Esophagus squamous epithelium (tissue), 5 donors: ENCODE measurements at regions not wholly inside any gene's neighbourhood (a gene's known extent, or its start where the extent isn't known, plus 50 kb on each side); places are given as distances from the start of the nearest gene placed in this dataset.
A peak's percentile ranks its signal among the peaks of the same experiment; 100 is the strongest.
"Not testable (repeated sequence)": the region's sequence is repeated elsewhere in the genome, so short reads cannot be mapped to it uniquely, and the experiment has no call there.

Experiments
- DNase-seq: peaks from one replicate; lab custom pipeline; 2025; lab: John Stamatoyannopoulos, UW
- H3K27ac ChIP-seq, 4 donors: fragments of 200-600 bp; sonication (generic); one replicate each; pipeline ENCODE4 v1.5.1; 2016 to 2019; ENCODE audit warnings: mild to moderate bottlenecking in 1 of 4
- H3K27me3 ChIP-seq, 4 donors: fragments of 200-600 bp; sonication (generic); 1 replicate in 3 of 4; 2 replicates in 1 of 4; pipeline versions ENCODE4 v1.5.1 to v1.6.0; 2017 to 2021; ENCODE audit warnings: antibody characterized with exemption in 1 of 4
- H3K36me3 ChIP-seq, 3 donors: fragments of 200-600 bp; sonication (generic); one replicate each; pipeline ENCODE4 v1.5.1; 2016 to 2019
- H3K4me1 ChIP-seq, 3 donors: fragments of 200-600 bp; sonication (generic); one replicate each; pipeline ENCODE4 v1.5.1; 2017 to 2019
- H3K4me3 ChIP-seq, 4 donors: fragments of 200-600 bp; sonication (generic); 1 replicate in 3 of 4; 2 replicates in 1 of 4; pipeline ENCODE4 v1.5.1; 2016 to 2019; ENCODE audit warnings: mild to moderate bottlenecking in 2 of 4, moderate library complexity in 1 of 4
- H3K9me3 ChIP-seq, 3 donors: fragments of 200-600 bp; sonication (generic); one replicate each; pipeline ENCODE4 v1.5.1; 2016 to 2019
- POLR2A ChIP-seq, 4 donors: fragments of 450-650 bp; IDR thresholded peaks; one replicate each; pipeline ENCODE4 v1.6.1; 2017; ENCODE audit warnings: antibody characterized with exemption in 4 of 4, mild to moderate bottlenecking in 4 of 4, moderate library complexity in 3 of 4
- WGBS, 2 donors: methylation state at CpG; one replicate each; pipeline ENCODE4 v1.1.5; 2018; 5-methylcytosine and 5-hydroxymethylcytosine counted together
- intact Hi-C: fragments of 100-400 bp; cut with DNase I; formaldehyde crosslinking; loops from one replicate; pipeline ENCODE4 v1.15.0; 2022
- TF ChIP-seq, protein P1 (sequence below), 6 experiments: fragments of 450-650 bp in 4 of 6; fragments of 200-600 bp in 2 of 6; sonication (generic) in 2 of 6; IDR thresholded peaks; one replicate each; pipeline ENCODE4 v1.5.1; 2016 to 2019; ENCODE audit warnings: antibody characterized with exemption in 6 of 6, mild to moderate bottlenecking in 4 of 6, moderate library complexity in 4 of 6
- donor health status: DM: yes; HTN: yes; CAD: no.

DNA sequence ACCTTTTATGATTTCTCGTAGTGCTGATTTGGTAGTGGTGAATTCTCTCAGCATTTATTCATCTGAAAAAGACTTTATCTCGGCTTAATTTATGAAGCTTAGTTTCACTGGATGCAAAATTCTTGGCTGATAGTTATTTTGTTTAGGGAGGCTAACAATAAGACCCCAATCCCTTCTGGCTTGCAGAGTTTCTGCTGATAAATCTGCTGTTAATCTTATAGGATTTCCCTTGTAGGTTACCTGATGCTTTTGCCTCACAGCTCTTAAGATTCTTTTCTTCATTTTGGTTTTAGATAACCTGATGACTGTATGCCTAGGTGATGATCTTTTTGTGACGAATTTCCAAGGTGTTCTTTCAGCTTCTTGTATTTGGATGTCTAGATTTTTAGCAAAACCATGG, 388.7 kb downstream of the UTRN start:
- no peak for TF ChIP-seq POLR2A (IDR thresholded peaks at IDR 0.05)
- TF ChIP-seq, protein P1, sequence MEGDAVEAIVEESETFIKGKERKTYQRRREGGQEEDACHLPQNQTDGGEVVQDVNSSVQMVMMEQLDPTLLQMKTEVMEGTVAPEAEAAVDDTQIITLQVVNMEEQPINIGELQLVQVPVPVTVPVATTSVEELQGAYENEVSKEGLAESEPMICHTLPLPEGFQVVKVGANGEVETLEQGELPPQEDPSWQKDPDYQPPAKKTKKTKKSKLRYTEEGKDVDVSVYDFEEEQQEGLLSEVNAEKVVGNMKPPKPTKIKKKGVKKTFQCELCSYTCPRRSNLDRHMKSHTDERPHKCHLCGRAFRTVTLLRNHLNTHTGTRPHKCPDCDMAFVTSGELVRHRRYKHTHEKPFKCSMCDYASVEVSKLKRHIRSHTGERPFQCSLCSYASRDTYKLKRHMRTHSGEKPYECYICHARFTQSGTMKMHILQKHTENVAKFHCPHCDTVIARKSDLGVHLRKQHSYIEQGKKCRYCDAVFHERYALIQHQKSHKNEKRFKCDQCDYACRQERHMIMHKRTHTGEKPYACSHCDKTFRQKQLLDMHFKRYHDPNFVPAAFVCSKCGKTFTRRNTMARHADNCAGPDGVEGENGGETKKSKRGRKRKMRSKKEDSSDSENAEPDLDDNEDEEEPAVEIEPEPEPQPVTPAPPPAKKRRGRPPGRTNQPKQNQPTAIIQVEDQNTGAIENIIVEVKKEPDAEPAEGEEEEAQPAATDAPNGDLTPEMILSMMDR (IDR thresholded peaks at IDR 0.05), result no peak
- Histone ChIP-seq H3K9me3 (peaks cover 0 to 20% (median 0%) of the 10 kb centered on the region in 3 donors), H3K4me3 (no peak overlapping the region), H3K36me3 (no peaks in the 10 kb centered on the region), H3K27ac (no peak overlapping the region), H3K4me1 (peaks cover 5 to 13% (median 8%) of the 10 kb centered on the region in 3 donors), H3K27me3 (no peaks in the 10 kb centered on the region)
- whole genome bisulfite sequencing, 2 donors, result 91 to 96% methylated on average over 3 of the region's 3 CpGs
- no peak for DNase-seq
- intact Hi-C loops, result no loop called here

DNA sequence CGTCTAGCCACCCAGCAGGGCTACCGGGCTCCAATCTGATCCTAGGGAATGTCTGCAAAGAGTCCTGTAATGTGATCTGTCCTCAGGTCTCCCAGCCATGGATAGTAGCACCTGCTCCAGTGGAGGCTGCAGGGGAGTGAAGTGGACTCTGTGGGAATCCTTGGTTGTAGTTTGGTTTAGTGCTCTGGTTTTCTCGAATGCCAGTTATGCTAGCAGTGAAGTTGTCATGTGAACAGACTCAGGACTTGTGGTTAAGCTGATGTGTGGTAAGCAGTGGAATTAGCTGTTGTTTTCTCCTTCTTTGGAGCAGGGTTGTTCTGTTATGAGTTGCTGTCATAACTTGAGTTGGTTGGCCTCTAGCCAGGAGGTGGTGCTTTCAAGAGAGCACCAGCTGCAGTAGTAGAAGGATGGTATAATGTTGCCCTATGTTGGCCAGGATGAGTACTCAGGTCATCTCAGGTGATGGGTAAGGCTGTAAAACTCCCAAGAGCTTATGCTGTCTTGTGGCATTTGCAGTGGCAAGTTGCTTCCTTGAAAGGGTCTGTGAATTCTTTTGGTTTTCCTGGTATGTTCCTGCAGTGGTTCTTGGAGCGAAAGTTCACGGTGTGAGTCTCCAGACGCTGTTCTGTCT, 390.2 kb downstream of the UTRN start:
- peak overlapping the region in 1 of 4 donors; percentile 37 for H3K27ac ChIP-seq

DNA sequence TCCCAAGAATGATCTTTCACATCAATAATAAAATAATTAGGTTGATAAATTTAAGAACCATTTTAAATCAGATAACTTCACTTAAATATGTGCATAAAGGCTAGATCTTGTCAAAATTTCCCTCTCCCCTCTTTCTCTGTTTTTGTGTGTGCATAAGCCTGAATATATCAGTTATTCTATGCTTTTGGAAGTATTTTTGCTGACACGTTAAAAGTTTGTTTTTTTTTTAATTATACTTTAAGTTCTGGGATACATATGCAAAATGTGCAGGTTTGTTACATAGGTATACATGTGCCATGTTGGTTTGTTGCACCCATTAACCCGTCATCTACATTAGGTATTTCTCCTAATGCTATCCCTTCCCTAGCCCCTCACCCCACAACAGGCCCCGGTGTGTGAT, 391.2 kb downstream of the UTRN start:
- intact Hi-C loops, H3K27me3 ChIP-seq, H3K36me3 ChIP-seq, H3K4me3 ChIP-seq, H3K27ac ChIP-seq, DNase-seq: not testable (repeated sequence)
- H3K9me3 ChIP-seq, result peaks cover 0 to 10% (median 0%) of the 10 kb centered on the region in 3 donors
- peaks cover 12 to 26% (median 19%) of the 10 kb centered on the region in 3 donors for H3K4me1 ChIP-seq
- WGBS, 2 donors, result 83 to 90% methylated on average over 3 of the region's 3 CpGs

More for the DNA sequence above, 390.2 kb downstream of the UTRN start:
- intact Hi-C loops, result no loop called here
- no peaks in the 10 kb centered on the region for H3K27me3 ChIP-seq
- no peak for TF ChIP-seq POLR2A (IDR thresholded peaks at IDR 0.05)
- TF ChIP-seq, protein P1 (IDR thresholded peaks at IDR 0.05), result no peak
- peaks cover 0 to 15% (median 0%) of the 10 kb centered on the region in 3 donors for H3K9me3 ChIP-seq
- no peak overlapping the region for H3K4me3 ChIP-seq
- 59 to 80% methylated on average over 5 to 6 of the region's 6 CpGs for WGBS, 2 donors
- no peak for DNase-seq
- H3K36me3 ChIP-seq, result no peaks in the 10 kb centered on the region
- peaks cover 12 to 26% (median 19%) of the 10 kb centered on the region in 3 donors for H3K4me1 ChIP-seq

GRCh38 chr6:144677263-144677662, 392.1 kb downstream of the UTRN start:
- Histone ChIP-seq H3K9me3 (peaks cover 0 to 10% (median 0%) of the 10 kb centered on the region in 3 donors), H3K4me1 (peaks cover 12 to 26% (median 19%) of the 10 kb centered on the region in 3 donors)
- DNase-seq, intact Hi-C loops, H3K27me3 ChIP-seq, H3K27ac ChIP-seq, H3K4me3 ChIP-seq, H3K36me3 ChIP-seq: not testable (repeated sequence)
- WGBS, 2 donors, result 94 to 99% methylated on average over 4 of the region's 4 CpGs

DNA sequence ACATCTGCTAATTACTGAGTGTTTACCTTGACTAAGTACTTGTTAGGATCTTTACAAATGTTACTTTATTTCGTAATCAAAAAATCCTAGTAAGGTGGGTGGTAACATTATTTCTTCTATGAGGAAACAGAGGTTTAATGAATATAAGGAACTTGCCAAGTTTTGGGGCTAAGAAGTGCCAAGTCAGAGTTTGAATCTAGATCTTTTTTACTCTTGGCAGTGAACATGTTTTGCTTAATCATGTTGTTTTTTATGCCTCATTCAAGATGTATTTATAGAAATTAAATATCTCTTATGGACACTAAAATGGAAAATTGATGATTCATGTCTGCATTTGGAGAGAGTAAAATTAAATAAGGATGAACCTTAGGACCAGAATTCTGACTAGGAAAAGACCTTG, 393.7 kb downstream of the UTRN start:
- Histone ChIP-seq H3K36me3 (peaks cover 0 to 17% (median 0%) of the 10 kb centered on the region in 3 donors), H3K27ac (peak overlapping the region in 1 of 4 donors; percentile 17), H3K9me3 (peaks cover 0 to 1% (median 0%) of the 10 kb centered on the region in 3 donors), H3K4me3 (no peak overlapping the region), H3K27me3 (no peaks in the 10 kb centered on the region), H3K4me1 (peaks cover 12 to 26% (median 19%) of the 10 kb centered on the region in 3 donors)
- WGBS, 2 donors, result 12 to 22% methylated on average over 1 of the region's 1 CpG
- intact Hi-C loops, result no loop called here
- TF ChIP-seq POLR2A (IDR thresholded peaks at IDR 0.05), result no peak
- TF ChIP-seq, protein P1 (IDR thresholded peaks at IDR 0.05), result no peak
- no peak for DNase-seq

DNA sequence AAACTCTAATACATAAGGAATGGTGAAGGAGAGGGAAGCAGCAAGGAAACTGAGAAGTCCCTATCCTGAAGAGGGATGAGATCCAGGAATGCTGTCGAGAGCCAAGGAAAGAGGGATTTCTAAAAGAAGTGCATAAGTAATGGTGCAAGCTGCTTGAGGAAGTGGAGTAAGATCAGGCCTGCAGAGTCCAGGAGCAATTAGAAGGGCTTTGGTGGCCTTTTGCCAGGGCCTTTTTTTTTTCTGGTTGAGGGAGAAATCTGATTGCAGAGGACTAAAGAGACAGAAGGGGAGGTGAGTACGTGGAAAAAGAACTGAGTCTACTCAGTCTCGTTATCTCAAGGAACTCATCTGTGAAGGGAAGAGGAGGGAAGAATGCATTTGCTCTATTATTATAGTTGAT, 396.2 kb downstream of the UTRN start:
- H3K27ac ChIP-seq, result no peak overlapping the region
- H3K36me3 ChIP-seq, result peaks cover 0 to 17% (median 0%) of the 10 kb centered on the region in 3 donors
- WGBS, 2 donors, result 69 to 84% methylated on average over 3 of the region's 3 CpGs
- no peaks in the 10 kb centered on the region for H3K27me3 ChIP-seq
- H3K4me1 ChIP-seq, result peaks cover 9 to 17% (median 13%) of the 10 kb centered on the region in 3 donors
- intact Hi-C loops, result no loop called here
- H3K9me3 ChIP-seq, result no peaks in the 10 kb centered on the region
- H3K4me3 ChIP-seq, result no peak overlapping the region
- no peak for TF ChIP-seq POLR2A (IDR thresholded peaks at IDR 0.05)
- TF ChIP-seq, protein P1 (IDR thresholded peaks at IDR 0.05), result no peak
- no peak for DNase-seq
